DOHH2 (cell line): ENCODE measurements at regions not wholly inside any gene's neighbourhood (a gene's known extent, or its start where the extent isn't known, plus 50 kb on each side); places are given as distances from the start of the nearest gene placed in this dataset.
"Not testable (repeated sequence)": the region's sequence is repeated elsewhere in the genome, so short reads cannot be mapped to it uniquely, and the experiment has no call there.

Experiments used
- H3F3A ChIP-seq: fragments of 200-600 bp; sonication (generic), shearing (Covaris generic); 2 replicates; pipeline ENCODE4 v1.6.0; 2016; ENCODE audit warnings: antibody characterized with exemption, mild to moderate bottlenecking; ENCODE audit not compliant: control insufficient read depth, insufficient read depth
- H3K27ac ChIP-seq: fragments of 200-600 bp; sonication (generic); 2 replicates; pipeline ENCODE4 v1.5.1; 2014; ENCODE audit warnings: low read depth, mild to moderate bottlenecking, low read length, moderate library complexity
- H3K27me3 ChIP-seq: fragments of 200-600 bp; sonication (generic); 2 replicates; pipeline ENCODE4 v1.6.1; 2014; ENCODE audit warnings: mild to moderate bottlenecking, low read length, mixed read lengths; ENCODE audit not compliant: control insufficient read depth
- H3K36me3 ChIP-seq: fragments of 200-600 bp; sonication (generic); 2 replicates; pipeline ENCODE4 v1.6.1; 2014; ENCODE audit warnings: mild to moderate bottlenecking, low read length, moderate library complexity, mixed read lengths; ENCODE audit not compliant: control insufficient read depth
- H3K4me1 ChIP-seq: fragments of 200-600 bp; sonication (generic); 2 replicates; pipeline ENCODE4 v1.6.1; 2014; ENCODE audit warnings: mild to moderate bottlenecking, low read length, mixed read lengths; ENCODE audit not compliant: control insufficient read depth
- H3K4me2 ChIP-seq: fragments of 200-600 bp; sonication (generic); 2 replicates; pipeline ENCODE4 v1.6.0; 2014; ENCODE audit warnings: mild to moderate bottlenecking, low read length, moderate library complexity
- H3K4me3 ChIP-seq: fragments of 200-600 bp; sonication (generic); 2 replicates; pipeline ENCODE4 v1.5.1; 2014; ENCODE audit warnings: mild to moderate bottlenecking, low read length, mixed read lengths
- H3K79me2 ChIP-seq: fragments of 200-600 bp; sonication (generic); 2 replicates; pipeline ENCODE4 v1.6.1; 2014; ENCODE audit warnings: mild to moderate bottlenecking, low read length, mixed read lengths; ENCODE audit not compliant: control insufficient read depth
- H3K9me2 ChIP-seq: fragments of 200-600 bp; sonication (generic); replicated peaks from 2 replicates; pipeline ENCODE4 v1.6.1; 2014; ENCODE audit warnings: mild to moderate bottlenecking, low read length, mixed read lengths; ENCODE audit not compliant: control insufficient read depth
- H3K9me3 ChIP-seq: fragments of 200-600 bp; sonication (generic); 2 replicates; pipeline ENCODE4 v1.6.1; 2014; ENCODE audit warnings: antibody characterized with exemption, low read length, mixed read lengths; ENCODE audit not compliant: control insufficient read depth, insufficient read depth
- H4K20me1 ChIP-seq: fragments of 200-600 bp; sonication (generic); 2 replicates; pipeline ENCODE4 v1.6.0; 2014; ENCODE audit warnings: low read depth, mild to moderate bottlenecking, antibody characterized with exemption, low read length, moderate library complexity; ENCODE audit not compliant: control insufficient read depth, insufficient read depth
- EZH2phosphoT487 ChIP-seq: fragments of 200-600 bp; sonication (generic); IDR thresholded peaks from 2 replicates; pipeline ENCODE4 v1.6.1; 2017; ENCODE audit warnings: borderline replicate concordance, mild to moderate bottlenecking, antibody characterized with exemption, low read length, moderate library complexity, mixed read lengths
- TF ChIP-seq, protein P1 (sequence below): fragments of 200-600 bp; sonication (generic); IDR thresholded peaks from one replicate; pipeline ENCODE4 v1.5.1; 2014; ENCODE audit warnings: antibody characterized with exemption, mild to moderate bottlenecking, low read depth, low read length; ENCODE audit not compliant: poor library complexity, severe bottlenecking

DNA sequence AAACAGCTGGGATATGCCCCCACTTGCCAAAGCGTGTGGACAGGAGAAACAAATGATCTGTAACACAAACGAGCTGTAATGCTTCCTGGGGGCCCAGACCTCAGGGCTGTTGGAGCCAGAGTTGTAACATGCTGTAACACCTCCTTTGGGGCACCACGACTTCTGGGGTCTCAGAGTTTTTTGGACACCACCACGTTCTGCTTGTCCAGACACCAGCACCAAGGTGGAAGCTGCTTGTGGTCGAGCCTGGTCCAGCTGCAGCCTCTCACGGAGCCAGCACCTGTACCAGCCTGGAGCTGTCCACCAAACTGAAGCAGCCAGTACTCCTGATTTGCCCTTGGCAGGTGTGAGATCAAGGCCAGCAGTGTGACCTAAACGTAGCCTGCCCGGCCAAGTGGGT is 879.4 kb downstream of the SLC6A15 start:
- Histone ChIP-seq H3K36me3 (no peaks in the 10 kb centered on the region), H3K4me2 (no peak overlapping the region), H3F3A (no peaks in the 10 kb centered on the region), H3K79me2 (no peaks in the 10 kb centered on the region), H3K9me3 (peaks cover 10% of the 10 kb centered on the region), H3K27ac (no peak overlapping the region), H3K27me3 (no peaks in the 10 kb centered on the region), H3K9me2 (no peaks in the 10 kb centered on the region), H4K20me1 (no peaks in the 10 kb centered on the region), H3K4me1 (no peaks in the 10 kb centered on the region), H3K4me3 (no peak overlapping the region)
- TF ChIP-seq, protein P1, sequence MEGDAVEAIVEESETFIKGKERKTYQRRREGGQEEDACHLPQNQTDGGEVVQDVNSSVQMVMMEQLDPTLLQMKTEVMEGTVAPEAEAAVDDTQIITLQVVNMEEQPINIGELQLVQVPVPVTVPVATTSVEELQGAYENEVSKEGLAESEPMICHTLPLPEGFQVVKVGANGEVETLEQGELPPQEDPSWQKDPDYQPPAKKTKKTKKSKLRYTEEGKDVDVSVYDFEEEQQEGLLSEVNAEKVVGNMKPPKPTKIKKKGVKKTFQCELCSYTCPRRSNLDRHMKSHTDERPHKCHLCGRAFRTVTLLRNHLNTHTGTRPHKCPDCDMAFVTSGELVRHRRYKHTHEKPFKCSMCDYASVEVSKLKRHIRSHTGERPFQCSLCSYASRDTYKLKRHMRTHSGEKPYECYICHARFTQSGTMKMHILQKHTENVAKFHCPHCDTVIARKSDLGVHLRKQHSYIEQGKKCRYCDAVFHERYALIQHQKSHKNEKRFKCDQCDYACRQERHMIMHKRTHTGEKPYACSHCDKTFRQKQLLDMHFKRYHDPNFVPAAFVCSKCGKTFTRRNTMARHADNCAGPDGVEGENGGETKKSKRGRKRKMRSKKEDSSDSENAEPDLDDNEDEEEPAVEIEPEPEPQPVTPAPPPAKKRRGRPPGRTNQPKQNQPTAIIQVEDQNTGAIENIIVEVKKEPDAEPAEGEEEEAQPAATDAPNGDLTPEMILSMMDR: no peak
- TF ChIP-seq EZH2phosphoT487: no peak

DNA sequence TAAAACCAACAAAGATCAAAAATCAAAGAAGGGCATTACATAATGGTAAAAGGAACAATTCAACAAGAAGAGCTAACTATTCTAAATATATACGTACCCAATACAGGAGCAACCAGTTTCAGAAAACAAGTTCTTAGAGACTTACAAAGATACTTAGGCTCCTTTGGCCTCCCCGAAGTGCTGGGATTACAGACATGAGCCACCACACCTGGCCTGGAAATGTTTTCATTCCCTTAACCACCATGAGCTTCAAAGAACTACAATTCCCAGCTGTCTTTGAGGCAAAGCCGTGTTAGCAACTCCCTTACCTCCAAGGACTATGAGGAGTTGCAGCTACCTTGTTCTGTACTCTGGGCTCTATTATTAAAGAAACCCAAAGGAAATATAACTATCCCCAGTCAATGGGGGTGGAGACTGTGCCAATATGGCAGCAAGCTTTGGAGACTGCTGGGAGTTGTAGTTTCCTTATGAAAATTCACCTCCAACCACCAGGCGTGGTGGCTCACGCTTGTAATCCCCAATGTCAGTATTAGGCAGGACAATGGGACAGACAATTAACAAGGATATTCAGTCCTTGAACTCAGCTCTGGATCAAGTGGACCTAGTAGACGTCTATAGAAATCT is 893.9 kb downstream of the SLC6A15 start:
- H3K4me2 ChIP-seq, H4K20me1 ChIP-seq, H3K79me2 ChIP-seq, H3K9me2 ChIP-seq, H3K27ac ChIP-seq, H3K4me1 ChIP-seq, H3K36me3 ChIP-seq, H3K9me3 ChIP-seq, H3K27me3 ChIP-seq, H3K4me3 ChIP-seq, H3F3A ChIP-seq: not testable (repeated sequence)

DNA sequence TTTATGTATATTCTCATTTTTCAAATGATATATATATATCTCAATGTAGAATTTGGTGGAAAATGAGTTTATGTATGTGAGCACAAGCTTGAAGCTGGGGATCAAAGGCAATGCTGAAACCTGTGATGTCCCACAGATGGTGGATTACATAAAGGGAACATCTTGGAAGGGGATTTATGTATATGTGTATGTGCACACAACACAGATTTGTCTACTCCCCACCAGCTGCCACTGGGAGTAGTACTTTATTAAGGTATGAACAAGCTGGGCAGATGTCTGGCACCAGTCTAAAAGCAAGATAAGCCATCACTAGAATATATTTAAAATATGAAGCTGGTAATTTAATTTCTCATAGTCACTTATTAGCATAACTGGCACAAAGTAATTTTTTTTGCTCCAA is 895.6 kb downstream of the SLC6A15 start:
- Histone ChIP-seq H3K79me2 (no peaks in the 10 kb centered on the region), H4K20me1 (no peaks in the 10 kb centered on the region), H3K9me2 (no peaks in the 10 kb centered on the region)

DNA sequence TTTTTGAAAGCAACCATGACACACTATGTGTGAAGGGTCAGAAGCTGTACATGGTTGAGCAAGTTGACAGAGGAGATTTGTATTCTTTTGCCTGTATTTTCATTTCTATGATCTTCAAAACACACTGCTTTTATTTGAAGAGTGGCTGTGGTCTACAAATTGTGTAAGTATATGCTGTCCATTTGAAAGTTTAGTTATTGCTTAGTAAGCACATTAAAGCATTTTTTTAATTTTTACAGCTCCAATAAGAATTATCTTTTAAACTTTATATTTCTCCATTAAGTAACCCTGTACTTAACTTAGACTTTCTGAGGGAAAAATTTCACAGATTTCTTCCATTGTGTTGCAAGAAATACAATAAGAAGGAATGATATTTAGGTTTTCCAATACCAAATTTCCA is 915.2 kb downstream of the SLC6A15 start:
- no peaks in the 10 kb centered on the region for H3K79me2 ChIP-seq
- no peaks in the 10 kb centered on the region for H3K4me1 ChIP-seq
- no peak overlapping the region for H3K4me2 ChIP-seq
- no peak overlapping the region for H3K27ac ChIP-seq
- H3K9me2 ChIP-seq: no peaks in the 10 kb centered on the region
- no peaks in the 10 kb centered on the region for H3F3A ChIP-seq
- H3K9me3 ChIP-seq: no peaks in the 10 kb centered on the region
- H3K36me3 ChIP-seq: no peaks in the 10 kb centered on the region
- H3K4me3 ChIP-seq: no peak overlapping the region
- no peaks in the 10 kb centered on the region for H4K20me1 ChIP-seq
- TF ChIP-seq EZH2phosphoT487: no peak
- TF ChIP-seq, protein P1: no peak
- H3K27me3 ChIP-seq: no peaks in the 10 kb centered on the region

More for the DNA sequence above, 895.6 kb downstream of the SLC6A15 start:
- H3K4me2 ChIP-seq: no peak overlapping the region
- H3K4me1 ChIP-seq: no peaks in the 10 kb centered on the region
- TF ChIP-seq EZH2phosphoT487: no peak
- TF ChIP-seq, protein P1: no peak
- no peak overlapping the region for H3K27ac ChIP-seq
- no peaks in the 10 kb centered on the region for H3K27me3 ChIP-seq
- H3K36me3 ChIP-seq: no peaks in the 10 kb centered on the region
- H3K4me3 ChIP-seq: no peak overlapping the region
- no peaks in the 10 kb centered on the region for H3F3A ChIP-seq
- H3K9me3 ChIP-seq: no peaks in the 10 kb centered on the region
